Forelimb muscle (tissue), 1 donor: ENCODE measurements at regions not wholly inside any gene's neighbourhood (a gene's known extent, or its start where the extent isn't known, plus 50 kb on each side); places are given as distances from the start of the nearest gene placed in this dataset.
A peak's percentile ranks its signal among the peaks of the same experiment; 100 is the strongest.
"Not testable (repeated sequence)": the region's sequence is repeated elsewhere in the genome, so short reads cannot be mapped to it uniquely, and the experiment has no call there.

Source experiments
- DNase-seq: peaks from one replicate; pipeline ENCODE4 v3.0.0-alpha.2; 2013; ENCODE audit warnings: low read depth

DNA sequence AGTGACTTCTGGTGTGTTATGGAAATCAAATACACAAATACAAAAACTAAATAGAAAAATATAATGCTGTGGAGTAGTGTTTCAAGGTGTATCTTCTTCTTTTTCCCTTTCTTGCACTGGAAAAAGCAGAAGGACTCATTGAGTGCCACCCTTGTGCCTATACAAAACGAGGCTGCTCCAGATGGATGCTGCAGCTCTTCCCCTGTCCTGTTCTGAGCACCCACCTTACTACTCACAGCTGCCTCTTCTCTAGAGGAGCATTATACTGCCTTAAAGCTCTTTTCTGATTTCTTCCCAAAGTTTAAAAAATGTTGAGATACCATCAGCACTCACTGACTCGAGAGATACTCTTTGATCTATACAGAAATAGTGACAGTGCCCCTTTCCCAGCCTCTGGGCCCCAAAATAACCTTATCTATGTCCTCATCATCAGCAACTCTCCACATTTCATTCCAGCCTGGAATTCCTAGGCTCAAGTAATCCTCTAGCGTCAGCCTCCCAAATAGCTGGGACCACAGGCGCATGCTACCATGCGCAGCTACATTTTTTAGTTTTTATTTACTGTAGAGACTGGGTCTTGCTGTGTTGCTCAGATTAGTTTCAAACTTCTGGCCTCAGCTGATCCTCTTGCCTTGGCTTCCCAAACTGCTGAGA, 1356.1 kb upstream of the NRXN1 start:
- DNase-seq: no peak

DNA sequence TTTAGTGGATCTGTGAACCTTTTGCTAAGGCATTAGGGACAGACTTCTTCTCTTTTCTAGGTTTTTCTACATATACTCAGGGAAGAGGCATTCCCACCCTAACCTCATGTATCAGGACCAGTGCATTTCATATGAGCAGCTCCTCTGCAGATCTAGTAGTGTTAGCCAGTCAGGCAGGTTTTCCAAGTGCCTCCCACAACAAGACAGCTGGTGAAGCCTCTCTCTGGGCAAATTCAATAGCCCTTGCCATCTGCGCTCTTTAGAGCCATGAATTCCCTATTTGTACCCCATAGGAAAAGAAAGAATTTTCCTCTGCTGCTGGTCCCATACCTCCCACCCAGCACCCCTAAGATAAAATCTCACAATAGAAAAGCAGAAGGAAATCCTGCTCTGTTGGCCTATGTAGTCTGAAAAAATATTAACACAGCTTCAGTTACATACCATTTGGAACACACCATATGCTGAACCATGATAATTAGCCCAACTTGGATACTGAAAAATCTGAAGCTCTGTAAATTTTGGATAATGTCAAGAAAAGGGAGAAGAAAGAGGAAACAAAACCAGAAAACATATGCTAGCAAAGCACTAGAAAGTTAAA, 1354.6 kb upstream of the NRXN1 start:
- DNase-seq: no peak

DNA sequence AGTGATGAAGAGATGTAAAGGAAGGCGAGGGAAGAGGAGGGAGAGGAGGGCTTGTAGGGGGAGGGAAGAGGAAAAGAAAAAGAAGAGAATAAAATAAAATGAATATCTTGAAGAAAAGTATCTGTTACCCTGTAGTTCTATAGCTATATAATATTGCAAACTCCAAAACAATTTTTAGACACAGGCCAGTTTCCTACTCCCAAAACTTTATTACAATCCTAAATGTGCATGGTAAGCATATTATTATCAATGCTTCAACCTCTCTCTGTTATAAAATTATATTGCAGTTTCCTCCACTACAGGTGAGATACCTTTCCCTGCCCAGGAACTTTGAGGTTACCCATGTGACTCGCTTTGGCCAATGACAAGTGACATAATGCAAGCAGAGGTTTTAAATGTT, 1351.6 kb upstream of the NRXN1 start:
- DNase-seq: no peak

DNA sequence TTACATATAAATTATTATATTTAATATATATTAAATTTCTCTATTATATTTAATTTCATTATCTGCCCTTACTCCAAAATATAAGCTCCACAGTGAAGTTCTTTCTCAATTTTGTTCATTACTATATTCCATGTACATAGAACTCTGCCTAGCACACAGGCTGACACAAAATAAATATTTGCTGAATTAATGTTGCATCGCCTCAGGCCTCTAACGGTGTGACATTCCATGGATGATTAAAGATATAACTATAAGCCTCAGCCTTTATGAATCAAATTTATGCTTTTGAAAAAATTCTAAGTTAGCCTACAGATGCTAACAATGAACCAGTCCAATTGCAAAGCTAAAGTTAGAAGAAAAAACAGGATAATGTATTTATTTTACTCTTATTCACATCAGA, 1337.2 kb upstream of the NRXN1 start:
- no peak for DNase-seq

DNA sequence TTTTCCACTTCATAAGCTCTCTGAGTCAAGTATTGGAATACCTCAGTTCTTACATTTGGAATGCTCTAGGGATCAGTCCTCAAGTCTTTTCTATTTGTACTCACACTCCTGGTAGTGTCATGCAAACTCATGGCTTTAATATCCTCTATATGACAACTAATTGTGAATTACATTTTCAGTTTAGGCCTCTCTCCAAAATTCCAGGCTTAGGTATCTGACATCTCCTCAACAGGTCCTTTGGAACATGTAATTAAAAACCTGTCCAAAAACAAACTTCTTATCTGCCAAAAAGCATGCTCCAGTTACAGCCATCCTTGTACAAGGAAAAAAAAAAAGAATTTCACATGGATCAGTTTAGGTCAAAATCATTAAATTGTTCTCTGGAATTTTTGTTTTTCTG, 1336.2 kb upstream of the NRXN1 start:
- DNase-seq: no peak

DNA sequence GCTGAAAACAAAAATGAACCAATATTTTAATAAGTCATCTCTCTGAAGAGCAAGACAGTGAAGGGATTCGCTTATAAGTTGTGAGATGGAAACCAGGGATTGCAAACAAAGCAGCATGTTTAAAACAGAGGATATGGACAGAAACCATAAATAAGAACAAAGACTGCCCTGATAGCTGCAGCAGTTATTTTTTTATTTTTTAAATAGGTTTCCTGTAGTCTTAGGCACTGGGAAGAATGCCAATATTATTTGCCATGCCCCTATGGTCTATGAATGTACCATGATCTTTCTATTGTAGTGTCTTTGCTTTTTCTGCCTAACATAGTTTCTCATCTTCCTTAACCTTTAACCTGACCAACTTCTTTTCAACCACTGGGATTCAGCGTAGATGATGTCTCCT, 1334.0 kb upstream of the NRXN1 start:
- no peak for DNase-seq

DNA sequence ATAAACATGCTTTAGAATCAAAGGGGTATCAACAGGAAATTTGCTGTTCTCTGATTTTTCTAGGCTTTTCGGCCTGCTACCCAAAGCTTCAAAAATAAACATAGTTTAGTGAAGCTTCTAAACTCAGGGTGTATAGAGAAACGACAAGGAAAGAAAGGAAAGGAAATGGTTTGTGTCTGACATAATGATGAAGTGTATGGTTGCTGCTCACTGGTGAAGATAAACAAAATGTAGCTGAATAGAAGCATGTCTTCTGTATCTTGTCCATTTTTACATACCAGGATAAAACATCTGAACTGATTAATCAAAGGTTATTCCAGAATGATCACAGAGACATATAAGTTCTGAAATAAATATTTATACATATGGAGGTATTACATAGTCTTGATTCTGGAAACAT, 1324.6 kb upstream of the NRXN1 start:
- DNase-seq: no peak

DNA sequence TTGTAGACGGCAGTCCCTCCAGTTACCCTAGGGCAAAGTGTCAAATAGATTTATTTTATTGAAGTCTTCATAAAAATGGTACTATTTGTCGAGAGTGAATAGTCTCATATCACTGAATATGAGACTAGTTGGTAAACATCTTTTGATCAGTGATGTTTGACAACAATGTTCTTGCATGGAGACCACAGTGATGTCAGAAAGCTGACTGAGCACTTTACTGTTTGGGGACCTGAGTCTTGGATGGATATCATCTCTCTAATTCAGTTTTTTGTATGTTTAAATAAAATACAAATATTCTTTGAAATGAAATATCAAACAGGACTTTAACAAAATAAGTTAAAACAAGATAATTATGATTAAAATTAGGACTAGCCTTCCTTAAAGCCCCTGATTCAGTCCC, 1315.4 kb upstream of the NRXN1 start:
- DNase-seq: no peak

DNA sequence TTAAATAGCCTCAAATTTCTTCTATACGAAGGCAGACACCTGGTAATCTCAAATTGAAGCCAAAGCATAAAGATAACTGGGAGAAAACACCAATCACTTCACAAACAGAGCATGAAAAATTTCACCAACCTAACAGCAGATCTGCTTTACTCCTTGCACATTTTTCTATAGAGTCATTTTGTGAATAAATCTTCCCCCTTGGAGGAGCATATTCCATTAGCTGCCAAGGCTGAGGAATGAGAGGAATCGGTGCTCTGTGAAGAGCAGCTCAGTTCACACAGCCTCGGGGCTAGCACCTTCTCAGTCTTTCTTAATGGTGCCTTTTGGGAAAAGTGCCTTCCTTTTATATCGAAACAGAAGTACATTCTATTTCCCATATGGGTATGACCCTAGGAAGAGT, 1313.7 kb upstream of the NRXN1 start:
- DNase-seq: no peak

DNA sequence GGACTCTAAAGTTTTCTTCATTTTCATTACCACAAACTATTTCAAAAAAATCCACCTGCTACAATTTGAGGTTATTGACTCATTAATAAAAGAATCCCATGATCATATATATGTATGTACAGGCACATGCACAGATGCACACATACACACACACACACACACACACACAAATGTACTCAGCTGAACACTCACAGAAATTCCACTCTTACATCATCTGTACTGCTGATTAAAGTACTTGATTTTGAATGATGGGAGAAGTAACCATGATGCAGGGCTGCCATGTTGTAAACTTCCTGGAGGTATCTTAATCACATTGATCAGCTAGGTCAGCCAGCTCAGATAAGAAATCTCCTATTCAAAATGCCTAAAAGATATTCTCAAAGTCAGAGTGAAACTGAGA, 1313.2 kb upstream of the NRXN1 start:
- no peak for DNase-seq

DNA sequence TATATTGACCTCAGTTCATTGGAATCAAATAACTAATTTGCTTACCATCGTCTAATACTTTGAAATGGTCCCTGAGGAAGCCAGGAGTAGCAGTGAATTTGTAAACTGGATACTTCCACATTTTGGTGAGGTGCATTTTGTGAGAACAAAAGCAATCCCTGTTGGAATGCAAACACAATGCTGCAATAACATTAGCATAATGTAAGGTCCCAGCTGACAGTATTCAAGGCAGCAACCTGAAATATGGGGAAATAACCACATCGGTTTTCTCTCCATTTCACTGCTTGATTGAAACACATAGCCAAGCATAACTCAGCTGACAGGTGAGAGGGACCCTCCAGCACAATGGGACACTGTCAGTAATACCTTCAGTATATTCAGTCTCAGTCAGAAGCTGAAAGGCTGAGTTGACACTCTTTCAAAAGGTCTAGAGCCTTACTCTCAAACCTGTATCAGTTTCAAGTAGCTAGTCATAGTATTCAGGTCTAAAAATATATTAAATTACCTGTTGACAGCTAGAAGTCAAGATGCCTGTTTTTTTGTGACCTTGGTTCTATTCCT, 1311.9 kb upstream of the NRXN1 start:
- DNase-seq: no peak

DNA sequence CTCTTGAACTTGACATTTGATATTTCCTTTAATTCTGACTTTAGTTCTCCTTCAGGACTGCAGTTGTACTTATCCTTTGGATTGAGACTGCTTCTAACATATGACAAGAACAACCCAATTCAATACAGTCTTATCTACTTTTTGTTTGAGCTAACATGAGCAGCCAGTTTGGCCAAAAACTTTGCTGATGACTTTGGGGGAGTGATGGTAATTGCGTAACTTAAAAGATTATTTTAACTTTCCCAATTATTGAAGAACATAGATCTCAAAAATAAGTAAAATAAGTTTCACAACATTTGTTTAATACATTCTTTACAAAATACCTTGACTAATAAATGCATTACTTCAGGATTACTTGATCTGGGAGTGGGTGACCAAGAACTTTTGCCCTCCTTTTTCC, 1311.1 kb upstream of the NRXN1 start:
- DNase-seq: no peak

DNA sequence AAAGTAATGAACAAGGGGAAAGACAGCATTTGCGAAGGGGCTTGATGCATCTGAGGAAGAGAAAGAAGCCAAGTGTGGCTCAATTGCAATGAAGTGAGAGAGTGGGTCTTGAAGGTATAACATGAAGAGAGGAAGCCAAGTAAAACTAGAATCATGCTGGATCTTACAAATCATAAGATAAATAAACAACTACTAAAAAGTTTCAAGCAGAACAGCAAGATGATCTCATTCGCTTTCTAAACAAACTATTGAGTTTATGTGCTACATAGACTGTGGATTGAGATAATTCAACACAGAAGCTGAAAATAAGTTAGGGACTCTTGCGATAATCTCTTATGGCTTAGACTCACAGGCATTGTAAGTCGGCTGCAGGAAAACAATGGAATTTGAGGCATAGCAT, 1310.5 kb upstream of the NRXN1 start:
- no peak for DNase-seq

DNA sequence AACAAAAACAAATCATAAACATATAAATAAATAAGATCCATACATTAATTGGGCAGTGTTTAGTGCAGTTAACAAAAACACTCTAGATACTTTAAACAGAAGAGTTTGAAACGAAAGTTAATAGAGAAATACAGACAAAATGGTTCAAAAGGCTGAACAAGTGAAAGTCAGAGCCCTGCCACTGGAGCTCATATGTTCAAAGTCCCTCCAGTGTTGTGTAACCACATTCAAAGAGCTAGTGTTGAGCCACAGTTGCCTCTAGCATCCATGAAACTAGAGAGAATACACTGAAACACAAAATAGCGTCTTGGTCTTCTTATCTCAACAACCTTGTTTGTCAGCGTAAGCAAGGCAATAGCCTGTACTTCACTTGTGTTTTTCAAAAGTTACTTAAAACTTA, 1309.8 kb upstream of the NRXN1 start:
- DNase-seq: no peak

DNA sequence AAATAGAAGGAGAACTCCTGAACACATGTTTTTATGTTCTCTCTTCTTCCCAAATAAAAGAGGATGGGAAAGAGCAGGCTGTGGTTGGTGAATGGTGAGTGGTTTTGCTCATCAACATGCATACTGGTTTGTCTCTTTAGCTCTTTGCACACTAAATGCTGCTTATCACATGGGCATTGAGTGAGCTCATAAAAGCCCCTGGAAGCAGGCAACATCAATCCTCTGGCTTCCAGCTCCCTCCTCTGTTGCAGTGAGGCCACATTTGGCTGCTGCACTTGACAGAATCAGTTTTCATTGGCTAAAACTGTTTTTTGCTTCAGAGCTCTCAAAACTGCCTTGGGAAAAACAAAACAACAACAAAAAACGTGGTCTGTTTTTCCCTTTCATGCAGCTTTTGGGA, 1308.2 kb upstream of the NRXN1 start:
- peak; percentile 14 for DNase-seq

DNA sequence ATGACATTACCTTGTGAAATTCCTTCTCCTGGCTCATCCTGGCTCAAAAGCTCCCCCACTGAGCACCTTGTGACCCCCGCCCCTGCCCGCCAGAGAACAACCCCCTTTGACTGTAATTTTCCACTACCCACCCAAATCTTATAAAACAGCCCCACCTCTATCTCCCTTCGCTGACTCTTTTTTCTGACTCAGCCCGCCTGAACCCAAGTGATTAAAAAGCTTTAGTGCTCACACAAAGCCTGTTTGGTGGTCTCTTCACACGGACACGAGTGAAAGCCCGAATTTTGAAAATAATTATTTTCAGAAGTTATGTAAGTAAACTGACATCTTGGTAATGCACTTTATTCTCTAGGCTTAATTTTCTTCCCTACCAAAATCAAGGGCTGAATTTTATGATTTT, 1305.9 kb upstream of the NRXN1 start:
- DNase-seq: not testable (repeated sequence)

DNA sequence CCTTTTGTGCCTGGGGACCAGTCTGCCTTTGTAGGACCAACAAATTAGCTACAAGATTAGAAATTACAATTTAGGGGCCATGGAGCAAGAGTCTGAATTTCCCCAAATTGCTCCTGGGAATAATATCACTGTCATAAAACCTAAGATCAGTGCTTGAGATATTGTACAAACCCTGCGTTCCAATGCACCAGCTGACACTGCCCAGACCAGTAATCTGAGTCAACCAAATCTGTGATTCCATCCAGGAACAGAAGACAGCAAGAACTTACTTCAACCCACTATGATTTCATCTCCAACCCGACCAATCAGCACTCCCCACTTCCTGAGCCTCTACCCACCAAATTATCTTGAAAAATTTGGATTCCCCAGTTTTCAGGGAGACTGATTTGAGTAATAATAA, 1305.0 kb upstream of the NRXN1 start:
- no peak for DNase-seq

DNA sequence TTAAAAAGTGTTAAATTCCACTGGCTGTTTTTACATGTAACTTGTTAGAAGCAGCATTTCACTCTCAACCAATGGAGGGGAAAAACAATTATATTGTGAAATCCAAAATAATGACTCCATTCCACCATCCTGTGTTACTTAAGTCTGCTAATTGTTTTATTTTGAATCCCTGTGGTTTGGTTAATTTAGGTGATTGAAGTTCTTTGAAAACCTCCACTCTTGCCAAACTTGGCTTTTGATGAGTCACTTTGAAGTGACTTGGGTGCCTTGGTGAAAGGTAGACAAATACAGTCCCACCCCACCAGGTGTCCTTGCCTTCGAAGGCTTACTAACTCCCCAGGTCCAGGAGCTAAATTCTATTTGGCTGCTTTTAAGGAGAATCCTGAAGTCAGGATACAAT, 1303.8 kb upstream of the NRXN1 start:
- DNase-seq: no peak

DNA sequence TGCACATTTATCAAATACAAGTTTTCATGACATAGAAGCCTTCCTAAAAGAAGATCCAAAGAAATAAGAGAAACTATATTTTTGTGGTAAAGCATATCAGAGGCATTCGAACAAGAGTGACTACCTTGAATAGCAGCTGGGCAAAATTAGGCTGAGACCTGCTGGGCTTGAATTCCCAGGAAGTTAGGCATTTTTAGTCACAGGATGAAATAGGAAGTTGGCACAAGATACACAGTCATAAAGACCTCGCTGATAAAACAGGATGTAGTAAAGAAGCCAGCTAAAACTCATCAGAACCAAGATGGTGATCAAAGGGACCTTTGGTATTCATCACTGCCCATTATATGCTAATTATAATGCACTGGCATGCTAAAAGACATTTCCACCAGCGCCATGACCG, 1302.3 kb upstream of the NRXN1 start:
- DNase-seq: no peak

DNA sequence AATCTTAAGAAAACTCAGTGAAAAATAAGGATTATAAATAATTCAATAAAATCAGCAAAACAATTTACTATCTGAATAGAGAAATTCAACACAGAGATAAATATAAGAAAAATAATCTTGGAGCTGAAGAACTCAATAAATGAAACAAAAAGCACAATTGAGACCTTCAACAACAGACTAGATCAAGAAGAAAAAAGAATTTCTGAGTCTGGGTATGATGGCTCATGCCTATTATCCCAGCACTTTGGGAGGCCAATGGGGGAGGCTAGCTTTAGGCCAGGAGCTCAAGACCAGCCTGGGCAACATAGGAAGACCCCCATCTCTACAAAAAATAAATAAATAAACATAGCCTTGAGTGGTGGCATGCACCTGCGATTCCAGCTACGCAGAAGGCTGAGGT, 1295.7 kb upstream of the NRXN1 start:
- DNase-seq: no peak

DNA sequence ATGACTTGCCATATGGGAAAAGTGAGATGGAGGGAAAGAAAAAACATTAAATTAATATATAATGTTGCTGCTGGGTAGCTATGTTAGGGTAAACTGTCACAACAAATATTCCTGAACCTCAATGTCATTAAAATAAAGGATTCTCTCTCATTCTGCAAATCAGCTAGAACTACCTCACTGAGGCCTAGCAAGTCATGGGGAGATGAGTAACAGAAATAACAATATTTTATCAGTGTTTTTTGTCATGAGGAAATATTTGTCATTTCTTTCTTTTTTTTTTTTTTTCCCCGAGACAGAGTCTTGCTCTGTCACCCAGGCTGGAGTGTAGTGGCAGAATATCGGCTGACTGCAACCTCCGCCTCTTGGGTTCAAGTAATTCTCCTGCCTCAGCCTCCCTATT, 1282.3 kb upstream of the NRXN1 start:
- no peak for DNase-seq

DNA sequence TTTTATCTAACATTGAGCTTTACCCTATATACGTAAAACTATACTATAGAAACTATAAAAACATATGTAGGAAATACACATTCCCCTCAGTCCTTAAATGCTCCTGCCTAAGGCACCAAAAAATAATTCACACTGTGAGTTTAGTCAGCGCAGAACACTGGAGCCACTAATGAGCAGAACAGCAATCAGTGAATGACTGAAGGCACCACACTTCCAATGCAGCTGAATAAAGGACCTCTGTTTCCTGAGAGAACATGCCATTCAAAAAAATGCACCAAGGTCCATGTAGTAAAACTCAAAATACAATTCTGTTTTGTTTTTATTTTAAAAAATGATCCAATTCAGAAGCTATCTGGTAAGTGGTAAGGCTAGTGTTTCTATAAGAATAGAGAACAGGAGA, 1280.6 kb upstream of the NRXN1 start:
- DNase-seq: no peak

DNA sequence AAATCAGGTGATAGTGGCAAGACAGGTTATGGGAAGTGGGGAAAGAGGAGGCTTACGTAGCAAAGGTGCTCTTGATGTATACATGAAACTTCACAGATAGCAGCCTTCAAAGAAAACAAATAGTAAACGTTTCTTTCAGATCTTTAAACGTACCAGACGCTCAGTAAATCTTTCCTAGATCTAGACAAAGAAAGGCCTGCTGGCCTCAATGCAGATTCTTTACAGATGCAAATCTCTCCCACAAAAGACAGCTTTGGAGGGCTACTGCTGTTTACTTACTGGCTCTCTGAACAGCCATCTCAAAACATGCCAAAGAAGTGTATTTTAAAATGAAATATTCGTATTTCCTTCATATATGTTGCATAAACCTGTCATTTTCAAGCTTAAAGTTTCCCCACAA, 1279.9 kb upstream of the NRXN1 start:
- DNase-seq: no peak

DNA sequence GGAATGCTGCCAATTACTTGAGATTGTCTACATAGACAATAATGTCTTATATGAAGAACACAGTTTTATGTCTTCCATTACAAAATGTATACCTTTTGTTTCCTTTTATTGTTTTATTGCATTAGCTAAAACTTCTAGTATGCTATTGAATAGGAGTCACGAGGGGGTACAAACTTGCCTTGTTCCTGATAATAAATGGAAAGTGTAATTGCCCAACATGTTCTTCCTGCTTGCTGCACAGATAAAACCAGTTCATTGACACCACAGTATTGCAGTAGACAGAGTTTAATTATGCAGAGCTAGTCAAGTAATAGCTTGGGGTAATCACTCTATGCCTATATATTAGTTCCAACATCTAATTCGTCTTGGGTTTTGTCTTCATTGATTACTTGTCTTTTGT, 1276.2 kb upstream of the NRXN1 start:
- DNase-seq: no peak
